UCSD-AML1 (cell line): ENCODE measurements at regions not wholly inside any gene's neighbourhood (a gene's known extent, or its start where the extent isn't known, plus 50 kb on each side); places are given as distances from the start of the nearest gene placed in this dataset.

Experiments used
- DNase-seq: peaks from one replicate; lab custom pipeline; 2025; ENCODE audit not compliant: unreplicated experiment; lab: John Stamatoyannopoulos, UW

DNA sequence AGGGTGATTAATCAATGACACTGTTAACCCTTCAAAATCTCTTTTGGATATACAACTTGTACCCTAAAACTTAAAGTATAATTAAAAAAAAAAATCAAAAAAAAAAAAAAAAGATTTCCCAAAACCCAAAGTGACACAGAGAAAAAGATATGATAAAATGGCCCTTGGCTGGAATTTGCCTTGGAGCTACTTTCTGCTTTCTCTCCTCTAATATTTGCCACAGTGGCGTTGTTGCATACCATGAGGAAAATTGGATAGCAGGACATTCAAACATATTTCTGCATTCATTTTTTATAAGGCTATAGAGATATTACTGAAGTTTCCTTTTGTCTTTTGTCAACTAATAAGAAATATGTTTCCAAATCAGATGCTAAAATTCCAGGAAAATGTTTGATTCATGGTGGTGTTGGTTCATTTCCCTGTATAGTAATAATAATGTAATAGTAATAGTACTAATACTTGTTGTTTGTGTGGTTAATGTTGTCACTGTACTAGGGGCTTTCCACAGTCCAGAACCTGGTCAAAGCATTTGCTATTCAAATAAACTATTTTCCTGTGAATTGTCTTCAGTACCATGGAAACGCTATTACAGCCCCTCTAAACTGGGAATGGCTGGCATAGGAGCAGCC, 441.3 kb upstream of the THBS1 start:
- DNase-seq: no peak

DNA sequence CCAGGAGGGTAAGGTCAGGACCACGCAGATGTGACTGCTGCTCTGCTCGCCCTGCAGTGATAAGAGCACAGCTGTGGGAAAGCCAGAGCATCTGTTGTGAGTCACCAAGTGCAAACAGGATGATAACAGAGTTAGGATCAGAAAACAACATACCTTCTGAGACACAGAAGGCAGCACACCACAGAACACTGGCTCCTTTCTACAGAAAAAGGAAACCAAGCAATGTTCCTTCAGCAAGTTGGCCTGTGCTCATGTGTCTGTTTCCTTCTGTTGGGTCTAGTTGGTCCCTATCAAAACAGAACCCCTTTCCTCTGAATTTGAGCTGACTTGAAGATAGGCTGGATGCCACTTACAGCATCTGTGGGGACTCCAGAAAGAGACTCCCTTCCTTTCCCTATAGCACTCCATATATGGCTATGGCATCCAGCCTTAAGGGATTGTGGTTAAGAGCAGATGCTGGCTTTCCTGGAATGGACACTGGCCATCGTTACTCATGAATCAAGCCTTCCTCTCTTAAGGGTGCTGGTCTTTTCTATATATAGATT, 440.7 kb upstream of the THBS1 start:
- no peak for DNase-seq

DNA sequence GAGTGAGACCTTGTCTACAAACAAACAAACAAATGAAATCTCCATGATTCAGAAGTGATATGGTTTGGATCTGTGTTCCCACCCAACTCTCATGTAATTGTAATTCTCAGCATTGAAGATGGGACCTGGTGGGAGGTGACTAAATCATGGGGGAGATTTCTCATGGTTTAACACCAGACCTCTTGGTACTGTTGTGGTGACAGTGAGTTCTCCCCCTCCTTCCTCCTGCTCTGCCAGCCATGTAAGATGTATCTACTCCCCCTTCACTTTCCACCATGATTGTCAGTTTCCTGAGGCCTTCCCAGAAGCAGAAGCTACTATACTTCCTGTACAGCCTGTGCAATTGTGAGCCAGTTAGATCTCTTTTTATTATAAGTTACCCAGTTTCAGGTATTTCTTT, 438.4 kb upstream of the THBS1 start:
- DNase-seq: no peak

DNA sequence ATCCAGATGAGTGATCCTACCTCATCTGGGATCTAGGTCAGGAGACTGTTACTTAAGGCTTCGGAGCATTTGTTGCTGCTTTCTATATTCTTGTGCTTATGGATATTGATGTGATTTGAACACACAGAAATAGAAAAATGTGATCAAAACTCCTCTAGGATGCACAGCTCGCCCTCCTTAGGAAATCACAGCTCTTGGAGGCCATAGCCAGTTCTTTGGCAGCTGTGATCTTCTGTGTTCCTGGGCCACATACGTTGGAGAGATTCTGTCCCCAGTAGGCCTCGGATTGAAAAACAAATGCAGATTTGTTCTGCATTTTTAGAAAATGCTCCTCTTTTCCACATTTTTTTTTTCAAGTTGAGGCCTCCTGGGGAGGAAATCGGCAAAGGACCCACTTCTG, 437.4 kb upstream of the THBS1 start:
- no peak for DNase-seq

DNA sequence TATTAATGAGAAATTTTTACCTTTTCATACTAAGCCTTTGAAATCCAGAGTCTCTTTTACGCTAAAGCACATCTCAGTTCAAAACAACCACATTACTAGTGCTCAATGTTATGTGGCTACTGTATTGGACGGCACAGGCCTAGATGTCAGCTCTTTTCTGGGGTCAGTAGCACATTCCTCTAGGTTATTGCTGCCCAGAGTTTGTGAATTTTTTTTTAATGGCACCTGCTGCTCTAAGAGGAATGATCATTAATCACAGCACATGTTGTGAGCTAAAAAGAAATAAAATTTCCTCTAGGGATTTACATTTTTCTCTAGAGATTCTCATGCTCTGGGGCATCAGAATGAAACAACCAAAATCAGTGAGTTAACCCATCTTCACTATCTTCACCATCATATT, 436.8 kb upstream of the THBS1 start:
- DNase-seq: no peak

DNA sequence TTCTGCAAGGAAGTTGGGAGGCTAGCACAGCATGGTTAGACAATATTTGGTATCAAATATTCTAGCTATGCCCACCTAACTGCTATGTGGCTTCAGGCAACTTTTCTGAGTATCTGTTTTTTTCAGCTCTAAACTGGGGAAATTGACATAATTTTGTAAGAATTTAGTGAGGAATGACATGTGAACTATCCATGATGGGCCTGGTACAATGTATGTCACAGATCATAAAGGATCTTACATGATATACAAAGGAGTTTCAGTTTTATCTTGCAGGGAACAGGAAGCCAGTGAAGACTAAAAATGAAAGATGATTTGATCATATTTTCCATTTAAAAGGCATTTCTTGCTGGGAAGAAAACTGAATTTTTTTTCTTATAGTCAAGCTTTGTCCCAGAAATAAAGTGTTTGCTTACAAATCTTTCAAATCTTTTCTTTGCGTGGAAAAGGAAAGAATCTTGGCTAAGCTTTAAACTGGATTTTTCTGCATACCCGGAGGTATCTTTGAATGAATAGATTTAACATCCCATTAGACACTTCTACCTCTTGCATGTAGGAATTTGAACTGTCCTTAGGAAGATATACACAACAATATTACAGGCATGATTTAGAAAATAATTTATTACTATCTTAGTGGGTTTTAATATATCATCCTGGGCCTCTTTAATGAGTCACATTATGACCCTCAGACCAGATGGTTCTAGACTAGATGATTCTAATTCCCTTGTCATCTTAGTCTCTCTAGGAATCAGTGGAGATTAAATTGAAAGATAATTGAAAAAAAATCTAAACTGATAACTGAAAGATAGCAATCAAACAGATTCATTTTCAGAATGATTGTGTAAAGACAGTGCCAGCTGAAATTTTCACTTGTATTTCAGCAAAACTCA, 436.0 kb upstream of the THBS1 start:
- DNase-seq: no peak

DNA sequence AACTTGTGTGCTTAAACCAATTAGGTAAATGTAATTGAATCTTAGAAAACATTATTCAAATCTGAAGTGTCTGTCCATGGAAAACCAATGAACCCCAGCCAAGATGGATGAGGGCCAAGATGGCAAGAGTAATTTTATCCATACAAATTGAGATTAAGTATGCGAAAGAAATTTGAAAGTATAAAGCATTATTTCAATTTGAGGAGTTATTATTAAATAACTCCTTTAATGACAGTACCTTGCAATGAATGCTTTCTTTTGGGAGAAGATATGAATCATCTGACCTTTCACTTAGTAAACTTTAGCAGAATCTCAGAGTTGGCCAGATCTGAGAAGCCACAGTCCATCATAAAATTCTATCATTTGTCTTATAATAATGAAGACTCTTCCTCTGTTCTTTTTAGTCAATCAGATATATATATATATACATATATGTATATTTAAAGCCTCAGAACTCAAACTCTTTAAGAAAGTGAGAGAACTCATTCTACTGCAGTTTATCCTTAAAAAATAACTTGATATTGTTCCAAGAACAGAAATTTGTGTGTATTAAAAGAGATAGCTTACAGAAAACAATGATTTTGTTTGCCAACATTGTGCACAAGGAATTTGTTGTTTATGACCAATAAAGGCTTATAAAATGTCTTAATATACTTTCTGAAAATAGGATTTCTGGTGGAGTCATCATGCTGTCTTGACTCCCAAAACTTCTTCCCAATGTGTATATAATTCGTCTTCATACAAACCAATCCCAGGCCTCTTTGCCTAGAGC, 434.8 kb upstream of the THBS1 start:
- no peak for DNase-seq

DNA sequence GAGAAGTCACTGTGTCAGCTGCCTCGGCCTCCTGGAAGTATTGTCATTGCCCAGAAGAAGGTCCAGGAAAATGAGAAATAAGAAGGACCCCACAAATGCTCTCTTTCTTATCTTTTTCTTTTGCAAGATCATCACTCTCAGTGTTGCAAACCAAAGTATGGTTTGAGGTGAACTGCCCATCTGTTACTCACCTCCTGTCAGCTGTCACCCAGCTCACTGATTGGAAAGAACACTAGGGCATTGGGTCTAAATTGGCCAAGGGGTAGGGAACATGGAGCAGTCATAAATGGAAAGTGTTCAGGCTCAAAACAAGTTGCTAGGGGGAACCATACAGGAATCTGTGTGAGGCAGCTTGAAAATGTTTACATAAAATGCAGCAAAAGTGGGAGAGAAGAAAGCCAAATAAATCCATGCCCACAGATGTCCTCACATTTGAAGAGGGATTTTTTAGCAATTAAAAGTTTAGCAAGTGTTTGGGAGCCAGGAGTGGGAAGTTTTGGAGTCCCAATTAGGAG, 431.2 kb upstream of the THBS1 start:
- DNase-seq: no peak

DNA sequence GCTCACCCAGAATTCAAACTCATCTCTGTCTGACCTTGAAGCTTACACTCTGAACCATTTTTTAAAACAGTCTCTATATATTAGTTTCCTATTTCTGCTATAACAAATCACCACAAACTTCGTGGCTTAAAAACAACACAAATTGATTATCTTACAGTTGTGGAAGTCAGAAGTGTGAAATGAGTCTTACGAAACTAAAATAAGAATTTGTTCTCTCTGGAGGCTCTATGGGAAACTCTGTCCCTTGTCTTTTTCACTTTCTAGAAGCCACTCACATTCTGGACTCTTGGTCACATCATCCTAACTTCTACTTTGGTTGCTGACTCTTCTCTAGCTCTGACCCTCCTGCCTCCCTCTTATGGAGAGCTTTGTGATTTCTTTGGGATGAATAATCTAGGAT, 429.3 kb upstream of the THBS1 start:
- DNase-seq: no peak

DNA sequence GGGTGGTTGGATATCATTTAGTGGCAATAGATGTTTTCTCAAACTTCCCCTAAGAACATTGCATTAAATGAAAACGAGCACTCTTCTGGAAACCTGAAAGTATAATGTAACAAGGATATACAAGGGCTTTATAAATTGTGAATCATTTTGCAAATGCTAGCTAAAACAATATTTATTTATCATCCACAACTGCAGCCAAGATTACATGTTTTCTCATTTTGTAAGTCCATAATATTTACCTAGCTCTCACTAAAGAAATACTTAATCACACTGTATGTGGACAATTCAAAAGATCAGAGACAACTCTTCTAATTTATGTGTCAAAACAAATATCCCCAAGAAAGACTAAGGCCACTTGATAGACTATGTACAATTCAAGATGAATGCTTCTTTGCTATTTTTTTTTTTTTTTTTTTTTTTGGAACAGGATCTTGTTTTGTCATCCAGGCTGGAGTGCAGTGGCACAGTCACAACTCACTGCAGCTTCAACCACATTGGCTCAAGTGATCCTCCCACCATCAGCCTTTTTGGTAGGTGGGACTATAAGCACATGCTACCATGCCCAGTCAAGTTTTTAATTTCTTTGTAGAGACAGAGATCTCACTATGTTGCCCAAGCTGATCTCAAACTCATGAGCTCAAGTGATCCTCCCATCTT, 427.7 kb upstream of the THBS1 start:
- no peak for DNase-seq

DNA sequence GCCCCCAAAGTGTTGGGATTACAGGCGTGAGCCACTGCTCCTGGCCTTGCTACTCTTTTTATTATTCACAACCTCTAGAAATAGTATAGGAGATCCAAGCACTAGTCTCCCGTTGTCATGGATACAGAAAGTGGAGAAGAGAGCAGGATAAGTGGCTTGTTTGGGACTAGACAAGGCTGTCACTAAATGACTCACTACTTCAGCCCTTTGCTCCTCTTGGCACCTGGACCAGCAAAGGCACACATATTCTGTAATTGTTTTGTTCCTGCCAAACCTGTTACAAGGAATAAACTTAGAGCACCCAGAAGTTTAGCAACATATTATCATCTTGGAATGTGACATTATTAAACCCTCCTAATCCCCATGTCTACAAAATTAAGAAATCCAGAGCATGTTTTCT, 427.2 kb upstream of the THBS1 start:
- no peak for DNase-seq

DNA sequence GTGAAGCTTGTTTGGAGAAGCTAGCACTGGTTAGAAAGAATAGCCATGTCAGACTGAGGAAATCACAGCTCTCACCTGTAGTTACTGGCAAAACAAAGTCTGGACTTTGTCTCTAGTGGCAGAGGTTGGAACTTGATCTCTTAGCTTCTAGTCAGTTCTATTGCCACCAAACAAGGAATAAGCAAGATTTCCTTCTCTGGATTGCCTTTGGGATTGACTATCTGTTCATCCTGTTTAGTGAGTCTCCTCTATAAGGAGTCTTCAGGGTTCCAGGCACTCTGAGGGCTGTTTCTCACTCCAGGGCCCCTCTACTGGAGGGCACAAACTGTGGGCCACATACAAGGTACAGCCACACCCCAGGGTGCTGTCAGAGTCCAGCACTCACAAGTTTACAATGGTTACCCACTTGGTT, 426.6 kb upstream of the THBS1 start:
- DNase-seq: no peak

DNA sequence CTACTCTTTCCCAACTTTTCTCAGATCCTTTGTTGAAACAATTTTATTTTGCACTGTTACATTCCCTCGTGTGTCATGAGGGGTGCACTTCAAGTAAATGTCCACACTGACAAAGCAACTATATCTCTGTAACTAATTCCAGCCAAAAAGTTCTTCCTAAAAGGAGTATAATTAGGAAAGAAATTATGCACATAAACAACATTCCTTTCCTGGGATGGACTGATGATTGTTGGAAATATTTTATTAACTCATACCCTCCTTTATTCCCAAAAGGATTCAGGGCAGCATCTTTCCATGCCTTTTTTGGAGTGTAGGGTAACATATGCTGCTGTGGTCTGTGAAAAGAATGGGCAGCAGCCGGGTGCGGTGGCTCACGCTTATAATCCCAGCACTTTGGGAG, 426.1 kb upstream of the THBS1 start:
- no peak for DNase-seq

DNA sequence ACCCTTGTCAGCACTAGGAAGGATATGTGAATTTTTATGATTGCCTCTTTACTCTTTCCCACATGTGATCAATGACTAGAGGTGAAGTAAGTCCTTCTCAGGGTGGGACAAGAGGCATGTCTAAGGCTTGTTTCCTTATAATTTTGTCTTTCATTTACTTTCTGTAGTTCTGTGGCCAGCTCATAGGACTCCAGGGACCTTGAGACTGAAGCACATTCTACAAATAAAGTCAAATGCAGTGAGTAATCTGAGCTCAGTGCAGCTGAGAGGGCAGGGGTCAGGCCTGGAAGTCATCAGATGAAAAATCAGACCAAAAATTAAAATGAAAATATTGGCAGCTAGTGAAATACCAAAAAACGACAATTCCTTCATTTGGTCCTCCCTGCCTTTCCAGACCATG, 424.7 kb upstream of the THBS1 start:
- no peak for DNase-seq

DNA sequence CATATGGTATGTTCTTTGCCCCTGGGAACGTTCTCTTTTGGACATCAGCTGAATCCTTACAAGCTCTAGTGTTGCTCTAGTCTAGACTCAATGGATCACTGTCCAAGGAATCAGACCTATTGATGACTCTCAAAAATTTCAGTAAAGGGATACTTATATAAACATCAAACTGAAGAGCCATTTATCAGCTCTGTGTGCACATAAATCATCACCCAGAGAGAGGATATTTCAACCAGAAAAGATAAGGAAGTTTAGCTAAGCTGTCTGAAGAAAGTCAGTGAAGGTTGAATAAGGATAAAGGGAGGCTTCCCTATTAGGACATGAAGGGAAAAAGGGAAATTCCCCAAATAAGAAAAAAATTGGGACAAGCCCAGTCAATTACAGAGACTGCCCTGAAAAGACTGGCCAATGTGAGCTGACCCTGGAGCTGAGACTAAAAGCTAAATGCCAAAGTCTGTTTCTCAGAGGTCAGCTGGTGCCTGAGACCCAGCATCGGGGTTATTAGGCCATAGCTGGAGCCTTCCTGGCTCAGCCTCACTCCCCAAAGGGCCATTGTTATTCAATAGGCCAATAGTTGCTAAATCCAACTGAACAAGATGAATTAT, 424.1 kb upstream of the THBS1 start:
- no peak for DNase-seq

DNA sequence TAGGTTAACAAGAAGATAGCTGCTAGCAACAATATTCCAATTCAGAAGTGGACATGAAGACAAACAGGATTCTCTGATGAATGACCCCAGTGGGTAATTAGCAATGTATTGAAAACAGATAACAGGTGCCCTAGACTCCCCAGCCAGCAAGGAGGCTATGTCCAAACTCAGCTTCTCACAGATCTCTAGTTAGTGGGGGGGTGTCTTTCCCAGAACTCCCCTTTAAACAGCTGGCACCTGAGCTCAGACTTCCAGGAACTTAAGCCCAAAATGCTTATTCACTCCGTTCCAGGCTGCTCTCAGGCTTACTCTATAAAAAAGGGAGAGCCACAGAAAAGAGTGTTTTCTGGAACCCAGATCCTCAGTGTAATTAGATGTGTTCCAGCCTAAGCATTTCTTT, 423.0 kb upstream of the THBS1 start:
- DNase-seq: no peak

DNA sequence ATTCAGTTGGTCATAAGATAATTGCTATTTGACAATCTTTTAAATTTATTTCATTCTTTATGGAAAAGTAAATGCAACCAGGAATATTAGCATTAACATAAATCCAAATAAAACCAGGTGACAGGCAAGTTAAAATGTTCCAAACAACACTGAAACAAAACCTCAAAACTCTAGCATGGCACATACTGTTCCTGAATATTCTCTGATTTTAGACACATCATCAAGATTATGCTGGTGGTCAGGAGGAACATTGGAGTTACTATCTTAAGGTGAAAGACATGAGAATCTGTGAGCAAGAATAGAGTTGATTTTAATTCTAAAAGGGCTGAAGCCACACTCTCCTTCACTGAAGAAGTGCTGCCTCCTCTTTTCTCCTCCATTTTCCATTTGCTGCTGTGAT, 421.0 kb upstream of the THBS1 start:
- DNase-seq: no peak

DNA sequence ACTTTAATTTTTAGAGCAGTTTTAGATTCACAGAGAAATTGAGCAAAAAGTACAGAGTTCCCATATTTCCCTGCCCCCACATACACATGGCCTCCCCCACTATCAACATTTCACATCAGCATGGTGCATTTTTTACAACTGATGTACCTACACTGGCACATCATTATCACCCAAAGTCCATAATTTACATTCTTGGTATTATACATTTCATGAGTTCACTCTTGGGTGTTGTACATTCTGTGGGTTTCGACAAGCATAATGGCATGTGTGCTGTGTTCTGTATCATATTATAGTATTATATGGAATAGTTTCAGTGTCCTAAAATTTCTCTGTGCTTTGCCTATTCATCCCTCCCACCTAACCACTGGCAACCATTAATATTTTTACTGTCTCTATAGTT, 419.8 kb upstream of the THBS1 start:
- DNase-seq: no peak

DNA sequence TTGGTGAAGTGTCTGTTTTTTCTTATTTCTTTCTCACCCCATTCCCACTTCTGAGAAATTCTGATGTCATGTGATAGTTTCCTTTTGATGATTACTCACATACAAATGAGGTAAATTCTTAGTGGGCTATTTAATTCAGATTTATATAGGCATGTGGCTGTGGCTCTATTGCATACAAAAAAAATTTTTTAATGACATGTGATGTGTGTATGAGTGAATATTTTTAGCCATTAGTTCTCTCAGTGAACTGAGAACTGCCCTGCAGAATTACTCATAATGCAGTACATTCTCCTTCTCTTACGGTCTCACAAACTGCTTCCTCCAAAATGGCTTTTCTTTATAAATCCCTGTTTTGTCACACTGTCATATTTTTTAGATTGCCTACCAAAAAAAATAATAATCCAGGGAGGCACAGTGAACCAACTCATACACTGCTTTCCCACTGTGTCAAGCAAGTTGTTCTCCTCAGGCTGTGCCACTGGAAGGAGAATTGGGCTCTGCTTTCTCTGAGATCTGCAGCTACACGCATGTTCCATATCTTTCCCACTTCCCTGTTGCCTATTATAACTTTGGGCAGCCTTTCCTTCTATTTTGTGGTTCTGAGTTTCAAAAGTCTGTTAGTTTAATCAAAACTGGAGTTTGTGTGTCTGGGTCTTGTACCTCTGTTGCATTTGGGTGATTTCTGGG, 415.7 kb upstream of the THBS1 start:
- DNase-seq: no peak
